Ovary (tissue), 7 donors: ENCODE measurements at regions not wholly inside any gene's neighbourhood (a gene's known extent, or its start where the extent isn't known, plus 50 kb on each side); places are given as distances from the start of the nearest gene placed in this dataset.

Experiments
- DNase-seq, 5 donors: peaks; one replicate each; pipeline ENCODE4 v3.0.0-alpha.2; 2019 to 2020
- H3K27ac ChIP-seq, 2 donors: fragments of 200-600 bp; one replicate each; pipeline versions ENCODE4 v1.5.1 to v1.8.0; 2019 to 2022
- H3K27me3 ChIP-seq: fragments of 200-600 bp; one replicate; pipeline ENCODE4 v1.8.0; 2022
- H3K36me3 ChIP-seq: fragments of 200-600 bp; sonication (generic); one replicate; pipeline ENCODE4 v1.5.1; 2019
- H3K4me1 ChIP-seq: one replicate; pipeline ENCODE4 v1.8.1; 2013; ENCODE audit warnings: mild to moderate bottlenecking, moderate library complexity; ENCODE audit not compliant: insufficient read depth
- H3K4me3 ChIP-seq: fragments of 200-600 bp; sonication (generic); one replicate; pipeline ENCODE4 v1.5.1; 2017
- H3K9me3 ChIP-seq, 2 donors: fragments of 200-600 bp in 1 of 2; sonication (generic) in 1 of 2; one replicate each; pipeline versions ENCODE4 v1.5.1 to v1.8.1; 2013 to 2019; ENCODE audit warnings: mild to moderate bottlenecking in 1 of 2, moderate library complexity in 1 of 2
- EP300 ChIP-seq: sonication (generic); formaldehyde crosslinking; IDR thresholded peaks from one replicate; pipeline ENCODE4 v1.6.1; 2017; ENCODE audit warnings: antibody characterized with exemption
- POLR2A ChIP-seq: fragments of 450-650 bp; IDR thresholded peaks from one replicate; pipeline ENCODE4 v1.6.1; 2017; ENCODE audit warnings: antibody characterized with exemption, mild to moderate bottlenecking, moderate library complexity
- WGBS, 3 donors: extraction: QIAGEN DNeasy Blood & Tissue Kit in 1 of 3; methylation state at CpG; one replicate each; pipeline versions ENCODE4 v1.1.5 to v1.1.7; 2013 to 2017; 5-methylcytosine and 5-hydroxymethylcytosine counted together
- intact Hi-C, 4 donors: fragments of 100-400 bp; cut with DNase I; formaldehyde crosslinking; loops; one replicate each; pipeline versions ENCODE4 v1.11.0 to v1.15.1; 2022 to 2023
- TF ChIP-seq, protein P1 (sequence below), 3 donors: fragments of 450-650 bp in 2 of 3; fragments of 200-600 bp in 1 of 3; IDR thresholded peaks; one replicate each; pipeline versions ENCODE4 v1.5.1 to v1.8.0; 2016 to 2022; ENCODE audit warnings: antibody characterized with exemption in 3 of 3, mild to moderate bottlenecking in 1 of 3
- donor health status: DM: no; HTN: no; CAD: no; lungs with moderate emphysema.
- donor health status: DM: no; HTN: no; CAD: no.
- donor health status: Bipolar disorder and iron deficiency.
- donor health status: DM: no; HTN: no; CAD: no.
- donor health status: DM: yes; HTN: yes; CAD: no.

DNA sequence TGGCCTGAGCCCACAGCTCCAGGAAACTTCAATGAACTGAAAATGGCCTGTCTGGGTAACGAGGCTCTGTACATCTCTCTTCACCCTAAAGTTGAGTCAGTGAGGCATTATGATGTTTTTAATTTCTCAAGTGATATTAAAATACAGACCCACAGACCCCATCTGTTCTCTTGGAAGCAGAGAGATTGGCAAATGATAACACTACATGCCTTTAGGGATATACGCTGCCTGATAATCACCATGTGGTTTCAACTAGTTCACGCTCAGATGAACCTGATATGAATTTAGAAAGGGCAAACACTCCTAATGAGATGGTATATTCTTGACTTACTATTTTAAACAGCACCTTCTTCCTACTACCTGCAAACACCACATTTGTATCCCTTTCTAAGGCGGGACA, 127.5 kb downstream of the RFC3 start:
- Histone ChIP-seq H3K36me3 (no peaks in the 10 kb centered on the region), H3K27me3 (no peaks in the 10 kb centered on the region), H3K4me3 (no peak overlapping the region), H3K27ac (no peak overlapping the region), H3K4me1 (no peaks in the 10 kb centered on the region), H3K9me3 (no peaks in the 10 kb centered on the region)
- intact Hi-C loops, result no loop called here
- TF ChIP-seq, protein P1, sequence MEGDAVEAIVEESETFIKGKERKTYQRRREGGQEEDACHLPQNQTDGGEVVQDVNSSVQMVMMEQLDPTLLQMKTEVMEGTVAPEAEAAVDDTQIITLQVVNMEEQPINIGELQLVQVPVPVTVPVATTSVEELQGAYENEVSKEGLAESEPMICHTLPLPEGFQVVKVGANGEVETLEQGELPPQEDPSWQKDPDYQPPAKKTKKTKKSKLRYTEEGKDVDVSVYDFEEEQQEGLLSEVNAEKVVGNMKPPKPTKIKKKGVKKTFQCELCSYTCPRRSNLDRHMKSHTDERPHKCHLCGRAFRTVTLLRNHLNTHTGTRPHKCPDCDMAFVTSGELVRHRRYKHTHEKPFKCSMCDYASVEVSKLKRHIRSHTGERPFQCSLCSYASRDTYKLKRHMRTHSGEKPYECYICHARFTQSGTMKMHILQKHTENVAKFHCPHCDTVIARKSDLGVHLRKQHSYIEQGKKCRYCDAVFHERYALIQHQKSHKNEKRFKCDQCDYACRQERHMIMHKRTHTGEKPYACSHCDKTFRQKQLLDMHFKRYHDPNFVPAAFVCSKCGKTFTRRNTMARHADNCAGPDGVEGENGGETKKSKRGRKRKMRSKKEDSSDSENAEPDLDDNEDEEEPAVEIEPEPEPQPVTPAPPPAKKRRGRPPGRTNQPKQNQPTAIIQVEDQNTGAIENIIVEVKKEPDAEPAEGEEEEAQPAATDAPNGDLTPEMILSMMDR (IDR thresholded peaks at IDR 0.05), result no peak
- TF ChIP-seq POLR2A (no peak), EP300 (no peak)
- 96 to 98% (median 97%) methylated on average over 4 of the region's 4 CpGs for WGBS, 3 donors
- no peak for DNase-seq

DNA sequence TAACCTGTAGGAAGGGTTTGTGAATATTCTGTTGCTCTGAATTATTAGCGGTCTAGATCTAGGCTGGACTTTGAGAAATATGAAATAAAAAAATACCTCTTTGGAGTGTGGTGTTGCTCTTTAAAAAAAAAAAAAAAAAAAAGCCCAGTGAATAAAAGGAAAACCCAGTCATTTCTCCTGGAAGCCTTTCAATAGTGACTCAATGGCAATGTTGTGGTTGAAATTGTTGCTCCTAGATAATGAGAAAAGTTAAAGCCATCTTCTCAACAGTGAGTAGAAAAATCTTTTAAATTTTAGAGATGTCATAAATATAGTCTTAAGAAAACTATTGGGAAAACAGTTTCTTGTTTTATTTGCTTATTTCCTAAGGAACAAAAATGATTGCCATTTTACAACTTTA, 135.3 kb downstream of the RFC3 start:
- intact Hi-C loops, result no loop called here
- no peaks in the 10 kb centered on the region for H3K27me3 ChIP-seq

DNA sequence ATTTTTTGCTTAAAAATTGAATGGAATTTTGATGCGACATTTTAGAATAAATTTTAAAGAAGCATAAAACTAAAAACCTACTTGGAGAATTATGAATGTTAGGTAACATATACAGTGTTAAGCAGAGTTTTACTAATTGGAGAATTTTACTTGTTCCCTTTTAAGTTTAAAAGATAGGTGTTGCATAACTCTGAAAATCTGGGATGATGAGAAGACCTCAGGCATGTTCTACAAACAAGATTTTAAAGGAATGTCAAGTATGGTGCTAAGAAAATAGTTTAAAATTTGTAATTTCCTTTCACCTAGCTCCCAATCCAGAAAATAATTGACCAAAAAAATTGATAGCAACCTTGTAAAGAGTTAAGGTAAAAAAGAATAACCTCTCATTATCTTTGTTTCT, 135.8 kb downstream of the RFC3 start:
- H3K27ac ChIP-seq, result no peak overlapping the region
- H3K4me3 ChIP-seq, result no peak overlapping the region
- intact Hi-C loops, result no loop called here
- H3K27me3 ChIP-seq, result no peaks in the 10 kb centered on the region
- no peak for TF ChIP-seq POLR2A
- TF ChIP-seq, protein P1 (IDR thresholded peaks at IDR 0.05), result no peak
- no peak for TF ChIP-seq EP300
- 93 to 97% (median 95%) methylated on average over 1 of the region's 1 CpG for WGBS, 3 donors
- DNase-seq, result no peak
- H3K36me3 ChIP-seq, result no peaks in the 10 kb centered on the region
- no peaks in the 10 kb centered on the region for H3K4me1 ChIP-seq
- no peaks in the 10 kb centered on the region for H3K9me3 ChIP-seq

More for the DNA sequence above, 135.3 kb downstream of the RFC3 start:
- TF ChIP-seq EP300 (no peak), POLR2A (no peak)
- TF ChIP-seq, protein P1 (IDR thresholded peaks at IDR 0.05), result no peak
- no peak overlapping the region for H3K27ac ChIP-seq
- 98 to 100% (median 98%) methylated on average over 1 of the region's 1 CpG for WGBS, 3 donors
- no peaks in the 10 kb centered on the region for H3K36me3 ChIP-seq
- no peaks in the 10 kb centered on the region for H3K4me1 ChIP-seq
- H3K4me3 ChIP-seq, result no peak overlapping the region
- DNase-seq, result no peak
- H3K9me3 ChIP-seq, result no peaks in the 10 kb centered on the region

DNA sequence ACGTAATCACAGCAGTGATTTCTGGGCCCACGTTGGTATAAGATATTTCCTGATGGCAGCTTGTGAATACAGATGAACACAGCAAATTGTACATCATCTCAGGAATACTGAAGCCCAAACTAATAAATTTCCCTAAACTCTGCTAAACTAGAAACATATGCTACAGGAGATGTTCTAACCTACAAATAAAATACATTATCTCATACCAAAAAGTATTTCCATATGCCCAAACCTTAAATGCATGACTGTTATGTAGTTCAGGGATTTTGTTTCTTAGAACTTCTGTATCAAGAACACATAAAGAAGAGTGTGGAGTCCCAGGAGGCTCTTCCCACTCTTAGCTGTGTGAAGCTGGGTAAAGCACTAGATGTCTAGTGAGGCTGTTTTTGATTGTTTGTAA, 138.4 kb downstream of the RFC3 start:
- no peak for DNase-seq
- 64 to 74% (median 71%) methylated on average over 2 of the region's 2 CpGs for WGBS, 3 donors
- no peaks in the 10 kb centered on the region for H3K9me3 ChIP-seq
- H3K4me3 ChIP-seq, result no peak overlapping the region
- no peaks in the 10 kb centered on the region for H3K27me3 ChIP-seq
- TF ChIP-seq, protein P1 (IDR thresholded peaks at IDR 0.05), result no peak
- no peak for TF ChIP-seq POLR2A
- no peak for TF ChIP-seq EP300
- no peaks in the 10 kb centered on the region for H3K4me1 ChIP-seq
- no peak overlapping the region for H3K27ac ChIP-seq
- no peaks in the 10 kb centered on the region for H3K36me3 ChIP-seq
- intact Hi-C loops, result no loop called here

DNA sequence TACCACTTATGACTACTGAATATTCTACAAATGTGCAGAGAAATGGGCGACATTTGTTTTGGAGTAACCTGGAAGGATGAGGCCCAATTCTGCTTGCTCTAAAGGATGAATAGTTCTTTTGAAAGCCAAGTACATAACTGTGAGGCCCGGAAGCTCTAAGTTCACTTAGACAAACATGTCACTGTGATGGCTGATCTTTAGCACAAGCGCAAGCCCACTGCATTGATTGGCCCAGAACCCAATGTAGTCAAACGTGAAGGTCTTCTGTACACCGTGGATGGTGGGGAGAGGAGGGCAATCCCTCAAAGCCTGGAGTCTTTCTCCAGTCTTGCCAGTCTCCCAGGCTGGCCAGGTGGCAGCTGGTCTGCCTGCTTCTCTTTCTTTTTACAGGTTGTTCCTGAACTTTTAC, 139.6 kb downstream of the RFC3 start:
- no peak for TF ChIP-seq POLR2A
- no peak for TF ChIP-seq EP300
- TF ChIP-seq, protein P1 (IDR thresholded peaks at IDR 0.05), result no peak
- H3K27me3 ChIP-seq, result no peaks in the 10 kb centered on the region
- no peak overlapping the region for H3K4me3 ChIP-seq
- no peaks in the 10 kb centered on the region for H3K36me3 ChIP-seq
- intact Hi-C loops, result no loop called here
- no peaks in the 10 kb centered on the region for H3K4me1 ChIP-seq
- no peaks in the 10 kb centered on the region for H3K9me3 ChIP-seq
- no peak for DNase-seq
- H3K27ac ChIP-seq, result no peak overlapping the region
- WGBS, 3 donors, result 93 to 96% (median 93%) methylated on average over 5 of the region's 5 CpGs
